ENCODE measurements at regions not wholly inside any gene's neighbourhood (a gene's known extent, or its start where the extent isn't known, plus 50 kb on each side); places are given as distances from the start of the nearest gene placed in this dataset.

DNA sequence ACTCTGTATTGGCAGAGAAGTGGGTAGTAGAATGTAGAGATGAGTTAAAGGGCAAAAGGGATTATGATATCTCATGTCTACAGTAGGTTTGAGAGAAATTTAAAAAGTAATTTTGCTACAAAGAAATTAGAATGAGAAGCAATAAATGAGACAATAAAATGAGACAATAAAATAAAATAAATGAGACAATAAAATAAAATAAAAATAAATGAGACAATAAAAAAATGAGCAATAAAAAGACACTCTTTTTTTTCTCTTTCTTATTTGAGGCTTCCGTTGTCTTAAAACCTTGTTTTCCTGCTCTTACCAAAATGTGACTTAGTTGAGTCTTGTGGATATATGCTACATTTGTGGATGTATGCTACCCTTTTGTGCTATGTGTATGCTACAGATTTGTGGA is 615.4 kb upstream of the PKDCC start:
- ChIA-PET POLR2A (no interaction called here), CTCF (interaction anchor here (1.3 kb wide), 1 partner anchor 12 kb away, joined by 3 read pairs; no protein-coding TSS in a partner anchor)
- TF ChIP-seq, protein P1, sequence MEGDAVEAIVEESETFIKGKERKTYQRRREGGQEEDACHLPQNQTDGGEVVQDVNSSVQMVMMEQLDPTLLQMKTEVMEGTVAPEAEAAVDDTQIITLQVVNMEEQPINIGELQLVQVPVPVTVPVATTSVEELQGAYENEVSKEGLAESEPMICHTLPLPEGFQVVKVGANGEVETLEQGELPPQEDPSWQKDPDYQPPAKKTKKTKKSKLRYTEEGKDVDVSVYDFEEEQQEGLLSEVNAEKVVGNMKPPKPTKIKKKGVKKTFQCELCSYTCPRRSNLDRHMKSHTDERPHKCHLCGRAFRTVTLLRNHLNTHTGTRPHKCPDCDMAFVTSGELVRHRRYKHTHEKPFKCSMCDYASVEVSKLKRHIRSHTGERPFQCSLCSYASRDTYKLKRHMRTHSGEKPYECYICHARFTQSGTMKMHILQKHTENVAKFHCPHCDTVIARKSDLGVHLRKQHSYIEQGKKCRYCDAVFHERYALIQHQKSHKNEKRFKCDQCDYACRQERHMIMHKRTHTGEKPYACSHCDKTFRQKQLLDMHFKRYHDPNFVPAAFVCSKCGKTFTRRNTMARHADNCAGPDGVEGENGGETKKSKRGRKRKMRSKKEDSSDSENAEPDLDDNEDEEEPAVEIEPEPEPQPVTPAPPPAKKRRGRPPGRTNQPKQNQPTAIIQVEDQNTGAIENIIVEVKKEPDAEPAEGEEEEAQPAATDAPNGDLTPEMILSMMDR (IDR thresholded peaks at IDR 0.05; ENCODE audit: control extremely low read depth, extremely low read depth, low read depth, missing control alignments) = no peak
- no peak for DNase-seq (ENCODE audit: extremely low spot score)

DNA sequence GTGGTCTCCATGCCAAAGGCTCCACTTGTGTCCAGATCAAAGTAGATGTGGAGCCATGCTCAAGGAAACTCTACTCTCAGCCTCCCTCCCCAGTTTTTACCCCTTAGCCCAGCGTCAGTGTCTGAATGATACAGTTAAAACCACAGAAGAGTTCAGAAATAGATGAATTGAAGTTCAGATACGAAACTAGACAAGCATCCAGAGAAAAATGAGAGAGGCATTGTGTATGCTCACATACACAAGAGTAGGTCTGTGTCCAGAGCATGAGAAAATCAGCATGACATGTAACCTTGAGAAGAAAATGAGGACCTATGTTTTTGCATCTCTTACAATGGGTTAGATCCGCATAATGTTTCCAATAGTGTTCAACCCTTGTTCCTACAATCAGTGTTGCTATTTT is 612.8 kb upstream of the PKDCC start:
- POLR2A ChIA-PET = no interaction called here
- no peak for DNase-seq (ENCODE audit: extremely low spot score)
- CTCF ChIA-PET = interaction anchor here (0.9 to 1.9 kb wide), 2 partner anchors 9 to 22 kb away, joined by 3 to 7 read pairs; no protein-coding TSS in a partner anchor
- TF ChIP-seq, protein P1 (IDR thresholded peaks at IDR 0.05; ENCODE audit: control extremely low read depth, extremely low read depth, low read depth, missing control alignments) = no peak

DNA sequence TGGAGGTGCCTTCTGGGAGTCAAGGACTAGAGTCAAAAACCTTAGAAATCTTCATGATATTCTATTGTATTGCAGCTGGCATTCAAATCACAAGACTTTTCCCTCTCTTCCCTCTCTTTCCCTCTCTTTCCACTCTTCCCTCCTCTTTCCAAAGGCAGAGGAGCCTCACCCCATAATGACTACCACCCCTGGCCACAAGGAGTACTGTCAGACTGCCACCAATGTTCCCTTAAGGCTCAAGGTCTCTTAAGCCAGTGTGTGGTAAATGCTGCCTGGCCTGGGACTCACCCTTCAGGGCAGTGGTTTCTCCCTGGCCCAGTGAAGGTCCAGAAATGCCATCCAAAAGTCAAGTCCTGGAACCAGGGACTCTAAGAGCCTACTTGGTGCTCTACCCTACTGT is 605.9 kb upstream of the PKDCC start:
- TF ChIP-seq, protein P1 (IDR thresholded peaks at IDR 0.05; ENCODE audit: control extremely low read depth, extremely low read depth, low read depth, missing control alignments) = no peak
- no peak for DNase-seq (ENCODE audit: extremely low spot score)
- ChIA-PET POLR2A (no interaction called here), CTCF (interaction anchor here (1.1 to 1.2 kb wide), 2 partner anchors 44 to 121 kb away, joined by 3 read pairs; no protein-coding TSS in a partner anchor)

DNA sequence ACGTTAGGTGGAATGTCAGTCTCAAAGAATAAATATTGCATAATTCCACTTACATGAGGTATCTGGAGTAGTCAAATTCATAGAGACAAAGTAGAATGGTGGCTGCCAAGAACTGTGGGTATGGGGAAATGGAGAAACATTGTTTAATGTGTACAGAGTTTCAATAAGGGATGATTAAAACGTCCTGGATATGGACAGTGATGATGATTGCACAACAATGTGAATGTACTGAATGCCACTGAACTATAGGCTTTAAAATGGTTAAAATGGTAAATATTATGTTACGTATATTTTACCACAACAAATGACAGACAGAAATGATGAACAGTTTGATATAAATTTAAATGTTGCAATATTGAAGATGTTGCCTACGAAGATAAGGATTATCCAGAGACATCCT is 602.0 kb upstream of the PKDCC start:
- TF ChIP-seq, protein P1 (IDR thresholded peaks at IDR 0.05; ENCODE audit: control extremely low read depth, extremely low read depth, low read depth, missing control alignments) = no peak
- POLR2A ChIA-PET = no interaction called here
- CTCF ChIA-PET = no interaction called here
- no peak for DNase-seq (ENCODE audit: extremely low spot score)

DNA sequence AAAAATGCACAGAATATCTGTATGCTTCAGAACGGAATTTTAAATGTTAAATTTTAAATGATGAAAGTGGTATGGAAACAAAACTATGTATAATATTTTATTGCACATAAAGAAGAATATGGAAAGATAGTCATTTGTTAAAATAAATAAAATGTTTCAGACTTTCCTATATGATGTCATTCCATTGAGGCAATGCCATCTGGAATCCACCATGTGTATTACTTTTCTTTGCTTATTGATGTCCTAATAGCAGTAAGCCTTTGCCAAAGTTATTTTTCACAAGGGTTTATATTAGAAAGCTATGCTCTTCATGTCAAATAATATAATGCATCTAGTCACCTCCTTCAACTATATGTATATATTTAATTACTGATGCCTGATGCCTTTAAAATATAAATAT is 601.6 kb upstream of the PKDCC start:
- TF ChIP-seq, protein P1 (IDR thresholded peaks at IDR 0.05; ENCODE audit: control extremely low read depth, extremely low read depth, low read depth, missing control alignments) = no peak
- POLR2A ChIA-PET = no interaction called here
- CTCF ChIA-PET = interaction anchor here (0.8 kb wide), 1 partner anchor 17 kb away, joined by 3 read pairs; no protein-coding TSS in a partner anchor
- DNase-seq (ENCODE audit: extremely low spot score) = no peak

DNA sequence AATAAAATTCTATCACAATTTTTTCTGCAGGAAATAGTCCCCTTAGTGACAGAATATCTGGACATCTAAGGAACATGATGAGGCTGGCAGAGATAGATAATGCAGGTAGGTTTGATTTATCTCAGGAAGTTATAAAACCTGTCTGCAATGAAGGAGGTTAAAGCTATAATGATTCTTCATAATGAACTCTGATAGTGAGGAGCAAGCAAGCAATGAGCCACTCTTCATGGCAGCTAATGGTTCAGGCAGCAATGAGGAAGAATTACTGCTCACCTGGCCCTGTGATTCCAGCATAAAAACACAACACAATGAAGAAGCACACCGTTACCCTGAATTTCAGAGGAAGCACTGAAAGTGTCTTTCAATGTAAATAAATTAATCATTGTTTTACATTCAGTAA is 599.6 kb upstream of the PKDCC start:
- ChIA-PET CTCF (no interaction called here), POLR2A (no interaction called here)
- TF ChIP-seq, protein P1 (IDR thresholded peaks at IDR 0.05; ENCODE audit: control extremely low read depth, extremely low read depth, low read depth, missing control alignments) = no peak
- DNase-seq (ENCODE audit: extremely low spot score) = no peak

DNA sequence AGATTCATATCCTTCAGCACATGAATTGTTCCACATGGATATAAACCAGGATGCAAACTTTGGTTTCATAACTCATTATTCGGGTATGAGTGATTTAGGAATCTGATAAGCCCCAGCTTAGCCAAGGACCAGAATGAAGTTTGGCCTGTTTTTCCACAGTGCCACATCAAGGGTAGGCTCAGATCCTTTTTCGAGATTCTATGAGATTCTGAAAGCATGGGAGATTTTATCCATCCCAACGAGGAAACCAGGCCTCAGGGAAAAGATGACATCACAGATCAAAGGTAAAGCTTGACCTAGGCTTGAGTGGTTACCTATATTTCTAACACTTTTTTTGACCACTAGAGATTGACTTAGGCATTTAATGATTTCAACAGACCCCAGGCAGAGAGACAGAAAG is 590.8 kb upstream of the PKDCC start:
- CTCF ChIA-PET = no interaction called here
- TF ChIP-seq, protein P1 (IDR thresholded peaks at IDR 0.05; ENCODE audit: control extremely low read depth, extremely low read depth, low read depth, missing control alignments) = no peak
- DNase-seq (ENCODE audit: extremely low spot score) = no peak
- POLR2A ChIA-PET = no interaction called here

Measured in GM10248 (cell line).